Mucosa of rectum (tissue), 2 donors: ENCODE measurements at regions not wholly inside any gene's neighbourhood (a gene's known extent, or its start where the extent isn't known, plus 50 kb on each side); places are given as distances from the start of the nearest gene placed in this dataset.

Experiments
- H3K27ac ChIP-seq, 2 donors: one replicate each; pipeline ENCODE4 v1.7.0; 2013; ENCODE audit warnings: inconsistent platforms in 2 of 2, low read depth in 2 of 2, low read length in 2 of 2
- H3K27me3 ChIP-seq, 2 donors: one replicate each; pipeline ENCODE4 v1.7.0; 2013; ENCODE audit warnings: low read length in 2 of 2; ENCODE audit not compliant: control insufficient read depth in 2 of 2, insufficient read depth in 2 of 2
- H3K36me3 ChIP-seq, 2 donors: one replicate each; pipeline ENCODE4 v1.7.0; 2013; ENCODE audit warnings: low read length in 2 of 2; ENCODE audit not compliant: control insufficient read depth in 2 of 2, insufficient read depth in 2 of 2
- H3K4me1 ChIP-seq, 2 donors: one replicate each; pipeline ENCODE4 v1.7.0; 2013; ENCODE audit warnings: low read length in 2 of 2, mild to moderate bottlenecking in 1 of 2; ENCODE audit not compliant: control insufficient read depth in 2 of 2, insufficient read depth in 2 of 2
- H3K4me3 ChIP-seq, 2 donors: one replicate each; pipeline ENCODE4 v1.7.0; 2013; ENCODE audit warnings: low read length in 2 of 2
- H3K9ac ChIP-seq, 2 donors: one replicate each; pipeline ENCODE4 v1.7.0; 2013; ENCODE audit warnings: low read length in 2 of 2, low read depth in 1 of 2, mild to moderate bottlenecking in 1 of 2
- H3K9me3 ChIP-seq, 2 donors: one replicate each; pipeline ENCODE4 v1.7.0; 2013; ENCODE audit warnings: low read length in 2 of 2; ENCODE audit not compliant: control insufficient read depth in 2 of 2
- donor health status: healthy.
- donor health status: Normal muscosa, but diverticular disease.

- Histone ChIP-seq H3K9ac (no peak overlapping the region), H3K27ac (no peak overlapping the region), H3K9me3 (no peaks in the 10 kb centered on the region), H3K27me3 (no peaks in the 10 kb centered on the region), H3K4me3 (no peak overlapping the region), H3K4me1 (no peaks in the 10 kb centered on the region), H3K36me3 (no peaks in the 10 kb centered on the region)
Measured at GRCh38 chr1:196091397-196092135, 516.7 kb downstream of the KCNT2 start.

DNA sequence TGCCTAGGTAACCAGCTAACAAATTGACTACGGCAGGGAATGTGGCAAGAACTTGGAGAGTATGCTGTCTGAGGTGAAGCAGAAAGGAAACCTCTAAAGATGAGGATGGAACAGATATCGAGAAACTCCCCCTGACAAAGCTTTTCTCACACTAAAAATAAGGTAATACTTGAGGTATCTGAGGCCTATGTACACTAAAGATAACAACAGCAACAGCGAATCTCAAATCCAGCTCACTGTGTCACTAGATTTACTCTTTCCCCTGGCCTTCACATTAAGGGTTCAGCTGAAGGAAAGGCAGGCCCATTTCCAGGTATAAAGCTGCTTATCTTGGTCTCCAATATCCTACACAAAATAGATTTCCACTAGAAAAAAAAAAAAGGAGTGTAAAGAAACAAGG, 518.0 kb downstream of the KCNT2 start:
- Histone ChIP-seq H3K9me3 (no peaks in the 10 kb centered on the region), H3K27ac (no peak overlapping the region), H3K9ac (no peak overlapping the region), H3K4me1 (no peaks in the 10 kb centered on the region), H3K4me3 (no peak overlapping the region), H3K36me3 (no peaks in the 10 kb centered on the region), H3K27me3 (no peaks in the 10 kb centered on the region)

DNA sequence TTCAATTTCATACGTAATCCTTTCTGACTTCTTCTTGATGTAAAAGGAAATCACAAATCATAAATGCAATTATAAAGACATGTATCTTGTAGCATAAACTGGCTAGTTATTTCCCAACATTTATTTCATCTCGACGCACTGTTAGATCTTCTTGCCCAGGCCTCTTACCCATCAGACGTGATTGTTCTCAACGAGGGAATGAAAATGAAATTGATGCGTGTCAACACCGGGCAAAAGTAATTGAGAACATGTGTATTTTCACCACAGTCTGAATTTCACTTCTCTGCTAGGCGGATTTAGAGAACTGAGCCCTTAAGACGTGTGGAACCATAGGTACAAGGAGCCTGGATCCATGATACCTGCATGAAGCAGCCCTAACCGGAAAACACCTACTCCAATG, 519.7 kb downstream of the KCNT2 start:
- Histone ChIP-seq H3K36me3 (no peaks in the 10 kb centered on the region), H3K9me3 (no peaks in the 10 kb centered on the region), H3K27ac (no peak overlapping the region), H3K9ac (no peak overlapping the region), H3K4me3 (no peak overlapping the region), H3K4me1 (no peaks in the 10 kb centered on the region), H3K27me3 (no peaks in the 10 kb centered on the region)

- no peaks in the 10 kb centered on the region for H3K4me1 ChIP-seq
Measured at GRCh38 chr1:196078691-196079090, 529.5 kb downstream of the KCNT2 start.

DNA sequence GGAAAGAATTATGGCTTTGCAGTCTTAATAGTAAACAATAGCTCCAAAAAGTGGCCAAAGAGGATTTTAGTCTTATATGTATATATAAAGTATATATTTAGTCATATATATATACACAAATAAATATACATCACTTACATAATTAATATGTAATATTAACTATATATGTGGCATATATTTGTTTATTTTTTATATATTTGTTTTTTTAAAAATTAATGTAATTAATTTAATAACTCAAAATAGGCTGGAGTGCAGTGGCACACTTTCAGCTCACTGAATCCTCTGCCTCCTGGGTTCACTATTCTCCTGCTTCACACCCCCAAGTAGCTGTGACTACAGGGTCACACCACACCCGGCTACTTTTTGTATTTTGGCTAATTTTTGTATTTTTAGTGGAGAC, 532.6 kb downstream of the KCNT2 start:
- H3K9me3 ChIP-seq, result no peaks in the 10 kb centered on the region
- H3K36me3 ChIP-seq, result no peaks in the 10 kb centered on the region
- no peaks in the 10 kb centered on the region for H3K27me3 ChIP-seq
- H3K4me1 ChIP-seq, result no peaks in the 10 kb centered on the region
- no peak overlapping the region for H3K27ac ChIP-seq
- H3K4me3 ChIP-seq, result no peak overlapping the region
- no peak overlapping the region for H3K9ac ChIP-seq

More at GRCh38 chr1:196078691-196079090, 529.5 kb downstream of the KCNT2 start:
- H3K9ac ChIP-seq, result no peak overlapping the region
- no peak overlapping the region for H3K27ac ChIP-seq
- H3K9me3 ChIP-seq, result no peaks in the 10 kb centered on the region
- H3K4me3 ChIP-seq, result no peak overlapping the region
- no peaks in the 10 kb centered on the region for H3K27me3 ChIP-seq
- H3K36me3 ChIP-seq, result no peaks in the 10 kb centered on the region

DNA sequence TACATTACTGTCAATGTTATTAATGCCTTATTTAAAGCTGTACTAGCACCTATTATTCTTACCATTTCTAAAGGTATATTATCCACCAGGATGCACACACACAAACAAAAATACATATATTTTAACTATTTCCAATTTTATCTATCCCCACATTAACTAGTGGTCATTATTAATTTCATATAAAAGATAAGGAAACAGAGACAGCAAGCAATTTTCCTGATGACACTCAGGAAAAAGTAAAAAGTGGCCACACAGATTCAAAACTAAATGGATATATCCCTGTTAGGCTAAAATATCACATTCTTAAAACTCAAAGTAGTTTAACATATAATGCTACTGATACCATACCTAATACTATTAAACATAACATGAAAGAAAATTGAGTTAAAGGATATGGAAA, 534.1 kb downstream of the KCNT2 start:
- Histone ChIP-seq H3K27me3 (no peaks in the 10 kb centered on the region), H3K4me1 (no peaks in the 10 kb centered on the region)

DNA sequence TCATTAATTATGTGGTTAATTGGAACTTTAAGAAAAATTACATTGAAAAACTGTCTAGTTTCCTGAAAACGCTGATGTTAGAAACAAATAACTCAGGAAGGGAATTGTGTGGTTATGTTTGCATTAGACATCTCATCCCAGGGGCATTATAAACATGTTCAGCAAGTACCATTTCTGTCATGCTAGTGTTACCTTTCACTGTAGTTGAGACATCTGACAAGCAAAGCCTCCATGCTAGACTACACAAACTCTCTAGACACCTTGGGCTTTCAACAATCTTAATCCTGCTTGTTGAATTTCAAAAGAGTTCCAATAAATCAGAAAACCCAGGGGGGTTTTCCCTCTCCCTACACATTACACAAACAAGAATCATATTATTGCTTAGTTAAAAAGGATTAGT, 536.8 kb downstream of the KCNT2 start:
- no peaks in the 10 kb centered on the region for H3K4me1 ChIP-seq
- no peak overlapping the region for H3K27ac ChIP-seq
- H3K27me3 ChIP-seq, result no peaks in the 10 kb centered on the region
- no peaks in the 10 kb centered on the region for H3K36me3 ChIP-seq
- no peaks in the 10 kb centered on the region for H3K9me3 ChIP-seq
- no peak overlapping the region for H3K4me3 ChIP-seq
- no peak overlapping the region for H3K9ac ChIP-seq

More for the DNA sequence above, 534.1 kb downstream of the KCNT2 start:
- no peak overlapping the region for H3K4me3 ChIP-seq
- no peaks in the 10 kb centered on the region for H3K36me3 ChIP-seq
- no peak overlapping the region for H3K9ac ChIP-seq
- no peaks in the 10 kb centered on the region for H3K9me3 ChIP-seq
- H3K27ac ChIP-seq, result no peak overlapping the region

DNA sequence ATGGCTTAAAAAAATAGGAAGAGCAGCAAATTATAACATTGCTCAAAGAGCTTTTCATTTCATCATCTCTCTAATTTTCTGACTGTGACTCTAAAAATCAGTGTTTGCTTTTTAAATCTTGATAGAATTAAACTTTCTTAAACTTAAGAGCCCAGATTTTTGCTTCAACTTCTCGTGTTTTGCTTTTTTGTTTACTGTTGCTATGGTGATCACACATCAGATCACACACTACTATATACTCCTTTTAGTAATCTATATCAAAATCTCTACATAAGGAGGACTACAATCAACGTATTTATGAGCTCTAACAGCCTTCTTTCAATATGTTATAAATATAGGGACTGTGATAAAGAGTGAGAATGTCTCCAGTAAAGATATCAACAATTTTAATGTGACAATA, 537.3 kb downstream of the KCNT2 start:
- no peak overlapping the region for H3K9ac ChIP-seq
- H3K27me3 ChIP-seq, result no peaks in the 10 kb centered on the region
- H3K27ac ChIP-seq, result no peak overlapping the region
- no peaks in the 10 kb centered on the region for H3K36me3 ChIP-seq
- H3K4me3 ChIP-seq, result no peak overlapping the region
- no peaks in the 10 kb centered on the region for H3K9me3 ChIP-seq
- no peaks in the 10 kb centered on the region for H3K4me1 ChIP-seq

- no peak overlapping the region for H3K27ac ChIP-seq
- no peaks in the 10 kb centered on the region for H3K36me3 ChIP-seq
- no peaks in the 10 kb centered on the region for H3K9me3 ChIP-seq
- no peaks in the 10 kb centered on the region for H3K27me3 ChIP-seq
- H3K4me3 ChIP-seq, result no peak overlapping the region
- H3K9ac ChIP-seq, result no peak overlapping the region
- no peaks in the 10 kb centered on the region for H3K4me1 ChIP-seq
Measured at GRCh38 chr1:196063952-196064351, 544.3 kb downstream of the KCNT2 start.

- H3K4me3 ChIP-seq, result no peak overlapping the region
- no peak overlapping the region for H3K27ac ChIP-seq
- no peaks in the 10 kb centered on the region for H3K27me3 ChIP-seq
- no peaks in the 10 kb centered on the region for H3K36me3 ChIP-seq
- H3K9ac ChIP-seq, result no peak overlapping the region
- no peaks in the 10 kb centered on the region for H3K4me1 ChIP-seq
- no peaks in the 10 kb centered on the region for H3K9me3 ChIP-seq
Measured at GRCh38 chr1:196063294-196063693, 544.9 kb downstream of the KCNT2 start.
